Coronary artery (tissue), 2 donors: ENCODE measurements at regions not wholly inside any gene's neighbourhood (a gene's known extent, or its start where the extent isn't known, plus 50 kb on each side); places are given as distances from the start of the nearest gene placed in this dataset.
"Not testable (repeated sequence)": the region's sequence is repeated elsewhere in the genome, so short reads cannot be mapped to it uniquely, and the experiment has no call there.

Experiments
- DNase-seq: peaks from one replicate; pipeline ENCODE4 v3.0.0-alpha.2; 2017; ENCODE audit warnings: low spot score
- H3K27ac ChIP-seq, 2 donors: fragments of 200-600 bp; sonication (generic); one replicate each; pipeline ENCODE4 v1.5.1; 2016 to 2019
- H3K4me3 ChIP-seq: fragments of 200-600 bp; sonication (generic); 2 replicates; pipeline ENCODE4 v1.5.1; 2016; ENCODE audit warnings: mild to moderate bottlenecking, moderate library complexity
- TF ChIP-seq, protein P1 (sequence below): fragments of 200-600 bp; sonication (generic); IDR thresholded peaks from one replicate; pipeline ENCODE4 v1.5.1; 2019; ENCODE audit warnings: antibody characterized with exemption

DNA sequence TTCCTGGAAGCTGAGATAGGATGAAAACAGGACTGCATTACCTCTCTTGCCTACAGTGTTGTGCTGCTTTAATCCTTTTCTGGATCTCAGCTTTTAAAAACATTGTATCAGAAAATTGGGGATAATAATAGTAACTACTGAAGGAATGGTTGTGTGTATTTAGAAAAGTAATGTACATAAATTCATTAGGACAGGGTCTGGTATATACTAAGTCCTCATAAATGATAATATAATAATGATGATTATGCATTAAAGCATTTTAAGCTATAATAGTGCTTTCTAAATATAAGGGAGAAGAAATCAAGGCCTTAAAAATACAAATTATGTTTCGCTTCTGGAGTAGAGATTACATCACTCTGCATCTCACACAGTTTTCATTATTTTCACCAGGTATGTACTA, 530.1 kb downstream of the ZNF385D start:
- TF ChIP-seq, protein P1, sequence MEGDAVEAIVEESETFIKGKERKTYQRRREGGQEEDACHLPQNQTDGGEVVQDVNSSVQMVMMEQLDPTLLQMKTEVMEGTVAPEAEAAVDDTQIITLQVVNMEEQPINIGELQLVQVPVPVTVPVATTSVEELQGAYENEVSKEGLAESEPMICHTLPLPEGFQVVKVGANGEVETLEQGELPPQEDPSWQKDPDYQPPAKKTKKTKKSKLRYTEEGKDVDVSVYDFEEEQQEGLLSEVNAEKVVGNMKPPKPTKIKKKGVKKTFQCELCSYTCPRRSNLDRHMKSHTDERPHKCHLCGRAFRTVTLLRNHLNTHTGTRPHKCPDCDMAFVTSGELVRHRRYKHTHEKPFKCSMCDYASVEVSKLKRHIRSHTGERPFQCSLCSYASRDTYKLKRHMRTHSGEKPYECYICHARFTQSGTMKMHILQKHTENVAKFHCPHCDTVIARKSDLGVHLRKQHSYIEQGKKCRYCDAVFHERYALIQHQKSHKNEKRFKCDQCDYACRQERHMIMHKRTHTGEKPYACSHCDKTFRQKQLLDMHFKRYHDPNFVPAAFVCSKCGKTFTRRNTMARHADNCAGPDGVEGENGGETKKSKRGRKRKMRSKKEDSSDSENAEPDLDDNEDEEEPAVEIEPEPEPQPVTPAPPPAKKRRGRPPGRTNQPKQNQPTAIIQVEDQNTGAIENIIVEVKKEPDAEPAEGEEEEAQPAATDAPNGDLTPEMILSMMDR: no peak
- Histone ChIP-seq H3K27ac (no peak overlapping the region), H3K4me3 (no peak overlapping the region)
- DNase-seq: no peak

DNA sequence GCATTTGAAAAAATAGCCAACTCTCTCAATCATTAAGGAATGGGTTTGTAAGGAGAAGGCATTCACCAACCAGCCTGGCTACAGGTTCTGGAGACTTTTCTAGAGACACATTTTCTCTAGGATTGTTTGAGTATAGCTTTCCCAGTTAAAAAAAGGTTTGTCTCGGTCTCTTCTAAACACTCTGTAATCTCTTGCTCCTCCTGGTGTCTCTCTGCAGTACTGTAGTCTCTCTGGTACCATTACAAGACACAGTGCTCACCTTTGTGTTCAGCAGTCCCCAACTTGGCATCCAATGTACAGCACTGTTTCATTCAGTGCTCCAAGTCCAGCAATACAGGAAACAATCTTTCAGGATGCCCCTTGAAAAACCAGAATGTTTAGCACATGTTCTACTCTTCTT, 534.4 kb downstream of the ZNF385D start:
- H3K27ac ChIP-seq: no peak overlapping the region
- H3K4me3 ChIP-seq: no peak overlapping the region
- TF ChIP-seq, protein P1: no peak
- no peak for DNase-seq

DNA sequence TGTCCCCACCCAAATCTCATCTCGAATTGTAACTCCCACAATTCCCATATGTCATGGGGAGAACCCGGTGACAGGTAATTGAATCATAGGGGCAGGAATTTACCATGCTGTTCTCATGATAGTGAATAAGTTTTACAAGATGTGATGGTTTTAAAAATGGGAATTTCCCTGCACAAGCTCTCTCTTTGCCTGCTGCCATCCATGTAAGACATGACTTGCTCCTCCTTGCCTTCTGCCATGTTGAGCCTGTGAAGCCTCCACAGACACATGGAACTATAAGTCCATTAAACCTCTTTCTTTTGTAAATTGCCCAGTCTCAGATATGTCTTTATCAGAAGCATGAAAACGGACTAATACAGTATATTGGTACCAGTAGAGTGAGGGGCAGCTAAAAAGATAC, 546.9 kb downstream of the ZNF385D start:
- not testable (repeated sequence) for H3K27ac ChIP-seq, H3K4me3 ChIP-seq, DNase-seq

DNA sequence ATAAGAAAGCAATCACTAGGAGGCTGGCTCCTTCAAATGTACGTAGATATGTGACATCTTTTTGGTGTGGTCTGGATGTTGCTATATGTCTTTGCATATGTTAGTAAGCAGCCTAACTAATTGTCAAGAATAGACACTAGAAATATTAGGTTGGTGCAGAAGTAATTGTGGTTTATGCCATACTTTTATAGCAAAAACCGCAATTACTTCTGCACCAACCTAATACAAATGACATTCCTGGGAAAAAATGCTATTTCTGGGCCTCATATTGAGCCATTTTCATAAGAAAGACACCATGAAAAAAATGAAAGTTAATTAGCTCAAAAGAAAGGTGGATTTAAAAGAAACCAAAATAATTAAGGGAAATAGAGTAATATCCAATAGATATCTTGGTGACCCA, 555.8 kb downstream of the ZNF385D start:
- TF ChIP-seq, protein P1: no peak
- no peak for DNase-seq

DNA sequence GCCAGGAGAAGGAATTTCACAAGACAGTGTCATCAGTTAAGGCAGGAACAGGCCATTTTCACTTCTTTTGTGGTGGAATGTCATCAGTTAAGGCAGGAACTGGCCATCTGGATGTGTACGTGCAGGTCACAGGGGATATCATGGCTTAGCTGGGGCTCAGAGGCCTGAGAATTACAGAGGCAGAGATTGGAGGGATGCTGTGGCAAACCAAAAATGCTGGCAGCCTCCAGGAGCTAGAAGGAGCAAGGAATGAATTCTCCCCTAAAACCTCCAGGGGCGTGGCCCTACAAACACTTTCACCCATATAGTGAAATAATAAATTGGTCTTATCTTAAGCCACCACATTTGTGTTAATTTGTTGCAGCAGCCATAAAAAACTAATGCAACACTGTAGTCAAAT, 557.0 kb downstream of the ZNF385D start:
- not testable (repeated sequence) for DNase-seq, H3K27ac ChIP-seq, H3K4me3 ChIP-seq

More for the DNA sequence above, 555.8 kb downstream of the ZNF385D start:
- H3K4me3 ChIP-seq: no peak overlapping the region
- H3K27ac ChIP-seq: no peak overlapping the region

DNA sequence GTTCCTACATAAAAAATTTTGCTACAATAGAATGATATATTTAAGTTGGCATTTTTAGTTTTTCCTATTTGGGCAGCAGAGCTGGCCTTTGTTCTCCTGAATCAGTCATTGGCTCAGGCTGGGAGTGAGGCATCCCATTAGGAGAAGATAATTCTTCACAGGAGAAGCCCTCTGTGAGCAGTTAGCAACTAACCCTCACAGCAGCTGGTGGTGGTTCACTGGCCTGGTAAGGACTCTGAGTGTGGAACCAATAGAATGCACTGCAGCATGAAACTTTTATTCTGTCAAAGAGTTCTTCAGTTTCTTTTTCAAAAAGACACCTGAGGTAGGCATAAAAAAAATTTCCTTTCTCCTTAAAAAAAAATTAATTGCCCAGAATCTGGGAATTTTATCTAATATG, 562.6 kb downstream of the ZNF385D start:
- no peak for DNase-seq
- no peak overlapping the region for H3K4me3 ChIP-seq
- TF ChIP-seq, protein P1: no peak
- no peak overlapping the region for H3K27ac ChIP-seq

DNA sequence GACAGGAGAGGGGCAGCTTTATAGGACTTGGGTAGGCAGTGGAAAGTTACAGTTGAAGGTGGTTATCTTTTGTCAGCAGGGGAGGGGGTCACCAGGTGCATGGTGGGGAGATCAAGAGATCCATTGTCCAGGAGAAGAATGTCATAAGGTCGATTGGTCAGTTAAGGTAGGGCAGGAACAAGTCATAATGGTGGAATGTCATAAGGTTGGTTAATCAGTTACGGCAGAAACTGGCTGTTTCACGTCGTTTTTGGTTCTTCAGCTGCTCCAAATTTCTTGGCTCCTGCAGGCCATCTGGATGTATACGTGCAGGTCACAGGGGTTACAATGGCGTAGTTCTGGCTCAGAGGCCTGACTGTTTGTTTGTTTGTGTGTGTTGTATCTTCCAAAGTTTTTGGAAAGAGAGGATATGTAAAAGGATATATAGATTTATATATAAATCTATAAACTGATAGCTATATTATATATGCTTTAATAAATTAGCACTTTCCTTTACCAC, 565.1 kb downstream of the ZNF385D start:
- TF ChIP-seq, protein P1: no peak
- DNase-seq: no peak
- Histone ChIP-seq H3K27ac (no peak overlapping the region), H3K4me3 (no peak overlapping the region)

DNA sequence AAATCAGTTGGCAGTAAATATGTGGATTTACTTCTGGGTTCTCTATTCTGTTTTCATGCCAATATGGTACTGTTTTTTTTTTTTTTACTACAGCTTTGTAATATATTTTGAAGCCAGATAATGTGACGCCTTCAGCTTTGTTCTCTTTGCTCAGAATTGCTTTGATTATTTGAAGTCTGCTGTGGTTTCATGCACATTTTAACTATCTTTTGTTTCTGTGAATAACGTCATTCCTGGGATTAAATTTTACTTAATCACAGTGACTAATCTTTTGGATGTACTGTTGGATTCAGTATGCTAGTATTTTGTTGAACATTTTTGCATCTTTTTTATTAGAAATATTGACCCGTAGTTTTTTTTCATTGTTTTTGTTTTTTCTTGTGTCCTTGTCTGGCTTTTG, 576.5 kb downstream of the ZNF385D start:
- Histone ChIP-seq H3K27ac (no peak overlapping the region), H3K4me3 (no peak overlapping the region)
- no peak for DNase-seq
- TF ChIP-seq, protein P1: no peak
